OCI-LY7 (cell line): ENCODE measurements at regions not wholly inside any gene's neighbourhood (a gene's known extent, or its start where the extent isn't known, plus 50 kb on each side); places are given as distances from the start of the nearest gene placed in this dataset.

Experiments
- BruUV-seq: library from RNA; stranded (reverse); fragments of 400-500 nt; replicated peaks from 2 replicates; lab custom pipeline; 2021; lab: Mats Ljungman, UMichigan
- CTCF ChIA-PET: fragments of 300-600 bp; sonication (Branson Sonifier 250); formaldehyde crosslinking; loops from one replicate; lab custom pipeline; 2022; ENCODE audit warnings: antibody characterized with exemption; ENCODE audit not compliant: unreplicated experiment; lab: Charles Lee
- POLR2A ChIA-PET: fragments of 300-600 bp; sonication (Branson Sonifier 250); formaldehyde crosslinking; loops from one replicate; lab custom pipeline; 2022; ENCODE audit warnings: antibody characterized with exemption; lab: Charles Lee
- DNase-seq: peaks from one replicate; pipeline ENCODE4 v3.0.0-alpha.2; 2015; ENCODE audit warnings: low spot score
- H2AFZ ChIP-seq: fragments of 200-600 bp; sonication (generic), shearing (Covaris generic); 2 replicates; pipeline ENCODE4 v1.6.1; 2014; ENCODE audit warnings: mild to moderate bottlenecking, antibody characterized with exemption, low read length, moderate library complexity
- H3K27ac ChIP-seq: fragments of 200-600 bp; sonication (generic); 2 replicates; pipeline ENCODE4 v1.5.1; 2014; ENCODE audit warnings: mixed run types, low read depth, mild to moderate bottlenecking, moderate library complexity, low read length, inconsistent platforms; ENCODE audit not compliant: poor library complexity, severe bottlenecking
- H3K36me3 ChIP-seq: fragments of 200-600 bp; sonication (generic); 2 replicates; pipeline ENCODE4 v1.6.1; 2014; ENCODE audit warnings: mild to moderate bottlenecking, antibody characterized with exemption, low read length, moderate library complexity, mixed read lengths; ENCODE audit not compliant: insufficient read depth
- H3K4me1 ChIP-seq: fragments of 200-600 bp; sonication (generic); 2 replicates; pipeline ENCODE4 v1.5.1; 2014; ENCODE audit warnings: mild to moderate bottlenecking, low read length; ENCODE audit not compliant: insufficient read depth, poor library complexity, severe bottlenecking
- H3K4me2 ChIP-seq: fragments of 200-600 bp; sonication (generic); 2 replicates; pipeline ENCODE4 v1.6.1; 2014; ENCODE audit warnings: mild to moderate bottlenecking, low read length
- H3K4me3 ChIP-seq: fragments of 200-600 bp; sonication (generic); 2 replicates; pipeline ENCODE4 v1.5.1; 2014; ENCODE audit warnings: mild to moderate bottlenecking, low read depth, low read length; ENCODE audit not compliant: poor library complexity, severe bottlenecking
- H3K79me2 ChIP-seq: fragments of 200-600 bp; sonication (generic); 2 replicates; pipeline ENCODE4 v1.6.1; 2016; ENCODE audit warnings: low read depth, mild to moderate bottlenecking, low read length, moderate library complexity, mixed read lengths; ENCODE audit not compliant: insufficient read depth
- H3K9me2 ChIP-seq: fragments of 200-600 bp; sonication (generic); 2 replicates; pipeline ENCODE4 v1.6.1; 2016; ENCODE audit warnings: mild to moderate bottlenecking, low read length, mixed read lengths; ENCODE audit not compliant: insufficient read depth
- H3K9me3 ChIP-seq: fragments of 200-600 bp; sonication (generic); 2 replicates; pipeline ENCODE4 v1.6.1; 2014; ENCODE audit warnings: mild to moderate bottlenecking, mixed run types, low read length, mixed read lengths
- H4K20me1 ChIP-seq: fragments of 200-600 bp; sonication (generic); 2 replicates; pipeline ENCODE4 v1.6.1; 2014; ENCODE audit warnings: mild to moderate bottlenecking, antibody characterized with exemption, low read length, moderate library complexity, mixed read lengths; ENCODE audit not compliant: insufficient read depth
- CTCF ChIP-seq: fragments of 200-600 bp; sonication (generic); conservative IDR thresholded peaks from 2 replicates; pipeline ENCODE4 v1.5.1; 2014; ENCODE audit warnings: mild to moderate bottlenecking, antibody characterized with exemption, low read length, moderate library complexity, mixed read lengths
- EZH2phosphoT487 ChIP-seq: fragments of 200-600 bp; sonication (generic); IDR thresholded peaks from 2 replicates; pipeline ENCODE4 v1.6.1; 2018; ENCODE audit warnings: low read depth, borderline replicate concordance, mild to moderate bottlenecking, mixed run types, antibody characterized with exemption, low read length, moderate library complexity, mixed read lengths
- intact Hi-C: fragments of 100-400 bp; cut with micrococcal nuclease; formaldehyde crosslinking; loops from one replicate; pipeline ENCODE4 v1.10.0; 2022; ENCODE audit not compliant: unreplicated experiment

- no peak for DNase-seq
- Histone ChIP-seq H4K20me1 (no peaks in the 10 kb centered on the region), H3K9me3 (no peaks in the 10 kb centered on the region), H2AFZ (peak overlapping the region; percentile 65; the same call in 1 of the 2 replicates), H3K36me3 (no peaks in the 10 kb centered on the region), H3K27ac (no peak overlapping the region), H3K4me1 (peaks cover 19% of the 10 kb centered on the region), H3K4me2 (no peak overlapping the region; the same call in 1 of the 2 replicates), H3K9me2 (no peaks in the 10 kb centered on the region), H3K79me2 (no peaks in the 10 kb centered on the region), H3K4me3 (no peak overlapping the region)
- intact Hi-C loops = loop anchor here (5.0 kb wide), 1 partner anchor 55 kb away; no protein-coding TSS in a partner anchor
- TF ChIP-seq EZH2phosphoT487 = no peak
- TF ChIP-seq CTCF = no peak
- no TSS peak for BruUV-seq
- ChIA-PET CTCF (no interaction called here), POLR2A (interaction anchor here (0.9 kb wide), 1 partner anchor 10 kb away, joined by 3 read pairs; no protein-coding TSS in a partner anchor)
Measured at GRCh38 chr4:19677211-19677610, 574.5 kb upstream of the SLIT2 start.

GRCh38 chr4:19675172-19675811 lies 576.4 kb upstream of the SLIT2 start:
- ChIA-PET CTCF (interaction anchor here (1.2 kb wide), 1 partner anchor 19 kb away, joined by 3 read pairs; no protein-coding TSS in a partner anchor), POLR2A (interaction anchor here (0.8 to 1.0 kb wide), 2 partner anchors 21 to 133 kb away, joined by 3 to 5 read pairs; no protein-coding TSS in a partner anchor)
- H3K9me3 ChIP-seq = no peaks in the 10 kb centered on the region
- no peak overlapping the region for H3K4me3 ChIP-seq
- peak overlapping the region; percentile 41 for H3K4me2 ChIP-seq
- H3K9me2 ChIP-seq = no peaks in the 10 kb centered on the region
- intact Hi-C loops = loop anchor here (5.0 kb wide), 1 partner anchor 57 kb away; no protein-coding TSS in a partner anchor
- no peaks in the 10 kb centered on the region for H3K79me2 ChIP-seq
- TF ChIP-seq CTCF (no peak), EZH2phosphoT487 (no peak)
- no peaks in the 10 kb centered on the region for H3K36me3 ChIP-seq
- peak; percentile 79 for DNase-seq
- peak overlapping the region; percentile 55 for H2AFZ ChIP-seq
- peaks cover 19% of the 10 kb centered on the region for H3K4me1 ChIP-seq
- no TSS peak for BruUV-seq
- H4K20me1 ChIP-seq = no peaks in the 10 kb centered on the region
- peak overlapping the region; percentile 62 for H3K27ac ChIP-seq

- Histone ChIP-seq H3K9me3 (no peaks in the 10 kb centered on the region), H3K4me2 (no peak overlapping the region), H2AFZ (no peak overlapping the region), H3K4me1 (no peaks in the 10 kb centered on the region), H3K4me3 (no peak overlapping the region), H4K20me1 (no peaks in the 10 kb centered on the region), H3K79me2 (no peaks in the 10 kb centered on the region), H3K9me2 (no peaks in the 10 kb centered on the region), H3K36me3 (no peaks in the 10 kb centered on the region), H3K27ac (no peak overlapping the region)
- no peak for TF ChIP-seq EZH2phosphoT487
- TF ChIP-seq CTCF = no peak
- CTCF ChIA-PET = no interaction called here
- POLR2A ChIA-PET = interaction anchor here (0.6 to 1.0 kb wide), 2 partner anchors 14 to 701 kb away, joined by 3 read pairs; no protein-coding TSS in a partner anchor
- no peak for DNase-seq
- intact Hi-C loops = no loop called here
- no TSS peak for BruUV-seq
Measured at GRCh38 chr4:19659101-19659500, 592.6 kb upstream of the SLIT2 start.
